ES-I3 (cell line): ENCODE measurements at regions not wholly inside any gene's neighbourhood (a gene's known extent, or its start where the extent isn't known, plus 50 kb on each side); places are given as distances from the start of the nearest gene placed in this dataset.

ENCODE experiments used
- H3K36me3 ChIP-seq: 2 replicates; pipeline ENCODE4 v1.6.1; 2013; ENCODE audit warnings: mild to moderate bottlenecking, low read length, control low read depth, moderate library complexity; ENCODE audit not compliant: insufficient read depth
- H3K4me1 ChIP-seq: 2 replicates; pipeline ENCODE4 v1.6.1; 2013; ENCODE audit warnings: mild to moderate bottlenecking, control low read depth, low read length; ENCODE audit not compliant: insufficient read depth
- H3K9ac ChIP-seq: 2 replicates; pipeline ENCODE4 v1.6.1; 2013; ENCODE audit warnings: low read depth, mild to moderate bottlenecking, low read length, moderate library complexity
- H3K9me3 ChIP-seq: 2 replicates; pipeline ENCODE4 v1.6.1; 2013; ENCODE audit warnings: mild to moderate bottlenecking, low read length, moderate library complexity; ENCODE audit not compliant: control insufficient read depth, insufficient read depth

- Histone ChIP-seq H3K9ac (no peak overlapping the region), H3K9me3 (no peaks in the 10 kb centered on the region), H3K36me3 (no peaks in the 10 kb centered on the region)
Observed at GRCh38 chr10:129126982-129127381, 340.1 kb upstream of the MGMT start.

GRCh38 chr10:129131457-129132132, 335.4 kb upstream of the MGMT start:
- Histone ChIP-seq H3K36me3 (no peaks in the 10 kb centered on the region), H3K9me3 (no peaks in the 10 kb centered on the region), H3K4me1 (no peaks in the 10 kb centered on the region), H3K9ac (no peak overlapping the region)

More at GRCh38 chr10:129126982-129127381, 340.1 kb upstream of the MGMT start:
- H3K4me1 ChIP-seq, result no peaks in the 10 kb centered on the region

- no peaks in the 10 kb centered on the region for H3K9me3 ChIP-seq
- H3K4me1 ChIP-seq, result no peaks in the 10 kb centered on the region
- no peak overlapping the region for H3K9ac ChIP-seq
- H3K36me3 ChIP-seq, result no peaks in the 10 kb centered on the region
Observed at GRCh38 chr10:129133856-129134255, 333.2 kb upstream of the MGMT start.

- no peaks in the 10 kb centered on the region for H3K36me3 ChIP-seq
- no peaks in the 10 kb centered on the region for H3K9me3 ChIP-seq
- H3K9ac ChIP-seq, result no peak overlapping the region
- H3K4me1 ChIP-seq, result no peaks in the 10 kb centered on the region
Observed at GRCh38 chr10:129134371-129134770, 332.7 kb upstream of the MGMT start.

- Histone ChIP-seq H3K9ac (no peak overlapping the region), H3K36me3 (no peaks in the 10 kb centered on the region), H3K4me1 (no peaks in the 10 kb centered on the region), H3K9me3 (no peaks in the 10 kb centered on the region)
Observed at GRCh38 chr10:129135624-129136023, 331.4 kb upstream of the MGMT start.

GRCh38 chr10:129136074-129136473, 331.0 kb upstream of the MGMT start:
- Histone ChIP-seq H3K36me3 (no peaks in the 10 kb centered on the region), H3K9ac (no peak overlapping the region), H3K9me3 (no peaks in the 10 kb centered on the region), H3K4me1 (no peaks in the 10 kb centered on the region)

GRCh38 chr10:129136951-129137350, 330.1 kb upstream of the MGMT start:
- no peaks in the 10 kb centered on the region for H3K4me1 ChIP-seq
- H3K9ac ChIP-seq, result no peak overlapping the region
- H3K36me3 ChIP-seq, result no peaks in the 10 kb centered on the region

GRCh38 chr10:129140921-129141885, 325.8 kb upstream of the MGMT start:
- no peaks in the 10 kb centered on the region for H3K36me3 ChIP-seq
- H3K9ac ChIP-seq, result no peak overlapping the region
- no peaks in the 10 kb centered on the region for H3K9me3 ChIP-seq
- H3K4me1 ChIP-seq, result no peaks in the 10 kb centered on the region

More at GRCh38 chr10:129136951-129137350, 330.1 kb upstream of the MGMT start:
- H3K9me3 ChIP-seq, result no peaks in the 10 kb centered on the region

GRCh38 chr10:129151281-129151680, 315.8 kb upstream of the MGMT start:
- Histone ChIP-seq H3K9me3 (no peaks in the 10 kb centered on the region; the same call in 1 of the 2 replicates), H3K9ac (no peak overlapping the region), H3K4me1 (no peaks in the 10 kb centered on the region), H3K36me3 (no peaks in the 10 kb centered on the region)

- peaks cover 2% of the 10 kb centered on the region for H3K9me3 ChIP-seq
- H3K36me3 ChIP-seq, result no peaks in the 10 kb centered on the region; the same call in 1 of the 2 replicates
- H3K9ac ChIP-seq, result no peak overlapping the region
- H3K4me1 ChIP-seq, result peaks cover 6% of the 10 kb centered on the region
Observed at GRCh38 chr10:129156406-129156805, 310.6 kb upstream of the MGMT start.

GRCh38 chr10:129157185-129157584, 309.9 kb upstream of the MGMT start:
- H3K4me1 ChIP-seq, result peaks cover 9% of the 10 kb centered on the region
- peaks cover 2% of the 10 kb centered on the region for H3K9me3 ChIP-seq
- no peaks in the 10 kb centered on the region; the same call in 1 of the 2 replicates for H3K36me3 ChIP-seq
- no peak overlapping the region for H3K9ac ChIP-seq

GRCh38 chr10:129161150-129161549, 305.9 kb upstream of the MGMT start:
- H3K9ac ChIP-seq, result no peak overlapping the region
- no peaks in the 10 kb centered on the region; the same call in 1 of the 2 replicates for H3K36me3 ChIP-seq

GRCh38 chr10:129163531-129163930, 303.5 kb upstream of the MGMT start:
- Histone ChIP-seq H3K36me3 (no peaks in the 10 kb centered on the region), H3K4me1 (peaks cover 9% of the 10 kb centered on the region), H3K9me3 (peaks cover 2% of the 10 kb centered on the region; the same call in 1 of the 2 replicates), H3K9ac (no peak overlapping the region)

More at GRCh38 chr10:129161150-129161549, 305.9 kb upstream of the MGMT start:
- Histone ChIP-seq H3K4me1 (peaks cover 9% of the 10 kb centered on the region), H3K9me3 (peaks cover 2% of the 10 kb centered on the region; the same call in 1 of the 2 replicates)

- H3K4me1 ChIP-seq, result peaks cover 9% of the 10 kb centered on the region
- H3K9me3 ChIP-seq, result no peaks in the 10 kb centered on the region
- H3K36me3 ChIP-seq, result no peaks in the 10 kb centered on the region
- no peak overlapping the region for H3K9ac ChIP-seq
Observed at GRCh38 chr10:129165076-129165720, 301.8 kb upstream of the MGMT start.
